HepG2 (cell line): ENCODE measurements at regions not wholly inside any gene's neighbourhood (a gene's known extent, or its start where the extent isn't known, plus 50 kb on each side); places are given as distances from the start of the nearest gene placed in this dataset.

Source experiments
- ATAC-seq: fragments of 200-7000 bp; cut with Tn5 transposase; 3 replicates; pipeline ENCODE4 v1.9.1; 2020; ENCODE audit warnings: mild to moderate bottlenecking, moderate library complexity
- BruUV-seq: library from RNA; stranded (reverse); fragments of 400-500 nt; replicated peaks from 2 replicates; lab custom pipeline; 2021; lab: Mats Ljungman, UMichigan
- CTCF ChIA-PET: fragments of 300-600 bp; formaldehyde crosslinking; extraction: SDS; loops from one replicate; lab custom pipeline; 2021; ENCODE audit warnings: low total read pairs, inconsistent platforms, low intra/inter-chr PET ratio; lab: Yijun Ruan, JAX
- POLR2A ChIA-PET: fragments of 350-600 bp; sonication (Branson Sonifier 250); formaldehyde crosslinking; loops from one replicate; lab custom pipeline; 2020; ENCODE audit warnings: antibody characterized with exemption, inconsistent platforms; lab: Yijun Ruan, JAX
- DNase-seq: peaks from one replicate; pipeline ENCODE4 v3.0.0-alpha.2; 2015; ENCODE audit warnings: low spot score
- FAIRE-seq: peaks from 3 replicates; lab custom pipeline; 2011; peaks lifted over from hg19 to GRCh38; lab: Jason Lieb, UNC
- H2AFZ ChIP-seq: one replicate; pipeline ENCODE4 v1.6.1; 2011; ENCODE audit warnings: low read length, inconsistent platforms
- H3K27ac ChIP-seq: fragments of 300-600 bp; 3 replicates; pipeline ENCODE4 v1.8.0; 2011; ENCODE audit warnings: mixed run types, mild to moderate bottlenecking, mixed read lengths, low read length, inconsistent platforms; ENCODE audit not compliant: insufficient read depth; ENCODE audit errors: extremely low read length
- H3K27me3 ChIP-seq, 2 experiments: fragments of 200-600 bp in 1 of 2; 2 replicates in 1 of 2; 3 replicates in 1 of 2; pipeline versions ENCODE4 v1.6.0 to v1.8.0; 2011; ENCODE audit warnings: low read length in 2 of 2, mild to moderate bottlenecking in 2 of 2, moderate library complexity in 2 of 2, inconsistent platforms in 1 of 2; ENCODE audit not compliant: insufficient read depth in 2 of 2, control insufficient read depth in 1 of 2
- H3K36me3 ChIP-seq, 2 experiments: fragments of 200-600 bp in 1 of 2; replicated peaks in 1 of 2; 2 replicates in 1 of 2; 3 replicates in 1 of 2; pipeline versions ENCODE4 v1.5.1 to v1.8.0; 2011; ENCODE audit warnings: low read length in 2 of 2, inconsistent platforms in 1 of 2; ENCODE audit not compliant: insufficient read depth in 2 of 2, control insufficient read depth in 1 of 2
- H3K4me1 ChIP-seq: 2 replicates; pipeline ENCODE4 v1.5.1; 2012; ENCODE audit warnings: low read length, inconsistent platforms; ENCODE audit not compliant: insufficient read depth
- H3K4me2 ChIP-seq: 2 replicates; pipeline ENCODE4 v1.6.0; 2011; ENCODE audit warnings: low read depth, low read length, inconsistent platforms
- H3K4me3 ChIP-seq, 3 experiments: fragments of 200-600 bp in 1 of 3; sonication (generic), shearing (Covaris generic) in 1 of 3; replicated peaks in 1 of 3; 2 replicates each; pipeline ENCODE4 v1.5.1; 2011 to 2016; ENCODE audit warnings: low read length in 3 of 3, inconsistent platforms in 2 of 3, low read depth in 2 of 3, mild to moderate bottlenecking in 2 of 3, control low read depth in 1 of 3, mixed read lengths in 1 of 3; ENCODE audit not compliant: insufficient read depth in 1 of 3
- H3K79me2 ChIP-seq: one replicate; pipeline ENCODE4 v1.6.1; 2011; ENCODE audit warnings: low read length, inconsistent platforms; ENCODE audit not compliant: insufficient read depth
- H3K9ac ChIP-seq: 2 replicates; pipeline ENCODE4 v1.6.0; 2011; ENCODE audit warnings: mild to moderate bottlenecking, low read depth, low read length, inconsistent platforms; ENCODE audit not compliant: insufficient read depth
- H3K9me3 ChIP-seq: 2 replicates; pipeline ENCODE4 v1.5.1; 2012; ENCODE audit warnings: mild to moderate bottlenecking, low read length
- H4K20me1 ChIP-seq: 2 replicates; pipeline ENCODE4 v1.6.0; 2011; ENCODE audit warnings: inconsistent platforms, mild to moderate bottlenecking, low read length, moderate library complexity; ENCODE audit not compliant: insufficient read depth
- AKAP8 ChIP-seq: sonication (generic); formaldehyde crosslinking; IDR thresholded peaks from 2 replicates; pipeline ENCODE4 v1.5.1; 2020; ENCODE audit warnings: mild to moderate bottlenecking, missing genetic modification reagents
- ARID4A ChIP-seq: sonication (generic); formaldehyde crosslinking; IDR thresholded peaks from 2 replicates; pipeline ENCODE4 v1.5.0; 2020; ENCODE audit warnings: mild to moderate bottlenecking, missing genetic modification reagents, borderline replicate concordance
- ELF3 ChIP-seq: IDR thresholded peaks from 2 replicates; pipeline ENCODE4 v1.6.1; 2016; ENCODE audit warnings: missing genetic modification reagents, missing compliant biosample characterization
- FOSL2 ChIP-seq: sonication (generic); formaldehyde crosslinking; IDR thresholded peaks from 2 replicates; pipeline ENCODE4 v1.4.0; 2020; ENCODE audit warnings: missing genetic modification reagents
- HINFP ChIP-seq: sonication (generic); formaldehyde crosslinking; IDR thresholded peaks from 2 replicates; pipeline ENCODE4 v1.4.0; 2020; ENCODE audit warnings: low read depth, mild to moderate bottlenecking, missing genetic modification reagents
- KLF15 ChIP-seq: sonication (generic); formaldehyde crosslinking; IDR thresholded peaks from 2 replicates; pipeline ENCODE4 v1.8.1; 2023; ENCODE audit warnings: borderline replicate concordance, mild to moderate bottlenecking, inconsistent platforms, missing genetic modification reagents, mixed read lengths
- MAFG ChIP-seq: sonication (generic); formaldehyde crosslinking; IDR thresholded peaks from 2 replicates; pipeline ENCODE4 v1.5.1; 2020; ENCODE audit warnings: mild to moderate bottlenecking, missing genetic modification reagents
- PPARG ChIP-seq: conservative IDR thresholded peaks from 2 replicates; pipeline ENCODE4 v1.6.1; 2016; ENCODE audit warnings: missing biosample characterization, missing genetic modification reagents
- ZNF382 ChIP-seq: sonication (generic); formaldehyde crosslinking; IDR thresholded peaks from 2 replicates; pipeline ENCODE4 v1.5.0; 2020; ENCODE audit warnings: missing genetic modification reagents, mild to moderate bottlenecking, borderline replicate concordance
- ZNF530 ChIP-seq: sonication (generic); formaldehyde crosslinking; IDR thresholded peaks from 2 replicates; pipeline ENCODE4 v1.5.0; 2020; ENCODE audit warnings: low read depth, mild to moderate bottlenecking, missing genetic modification reagents
- ZNF549 ChIP-seq: sonication (generic); formaldehyde crosslinking; IDR thresholded peaks from 2 replicates; pipeline ENCODE4 v1.5.0; 2020; ENCODE audit warnings: missing genetic modification reagents
- ZNF557 ChIP-seq: sonication (generic); formaldehyde crosslinking; IDR thresholded peaks from 2 replicates; pipeline ENCODE4 v1.4.0; 2020; ENCODE audit warnings: missing genetic modification reagents
- ZNF609 ChIP-seq: sonication (generic); formaldehyde crosslinking; IDR thresholded peaks from 2 replicates; pipeline ENCODE4 v1.4.0; 2020; ENCODE audit warnings: mild to moderate bottlenecking, missing genetic modification reagents, borderline replicate concordance
- WGBS: methylation state at CpG from one replicate; pipeline ENCODE4 v1.1.6; 2017; ENCODE audit warnings: low lambda C conversion rate; 5-methylcytosine and 5-hydroxymethylcytosine counted together
- in situ Hi-C: cut with HindIII; loops from 2 replicates; pipeline ENCODE4 v1.10.0; 2017; ENCODE audit warnings: low pct_unique_long_range_greater_than_20kb; ENCODE audit not compliant: extremely low pct_ligation_motif_present
- intact Hi-C: fragments of 100-400 bp; cut with micrococcal nuclease; formaldehyde crosslinking; loops from one replicate; pipeline ENCODE4 v1.10.0; 2022; ENCODE audit not compliant: unreplicated experiment

- TF ChIP-seq ARID4A (no peak), ZNF557 (CRISPR knock-in tag) (no peak), PPARG (CRISPR knock-in tag) (no peak), MAFG (CRISPR knock-in tag) (no peak)
These were observed 156.8 kb downstream of the FASLG start (continued) for GRCh38 chr1:172815740-172816139.

- Histone ChIP-seq H3K36me3 (no peaks in the 10 kb centered on the region), H3K4me3 (no peak overlapping the region), H3K79me2 (no peaks in the 10 kb centered on the region), H4K20me1 (no peaks in the 10 kb centered on the region), H3K9ac (no peak overlapping the region), H3K27me3 (no peaks in the 10 kb centered on the region), H2AFZ (no peak overlapping the region), H3K4me1 (no peaks in the 10 kb centered on the region), H3K4me2 (no peak overlapping the region), H3K27ac (no peak overlapping the region), H3K9me3 (peaks cover 13% of the 10 kb centered on the region; the same call in 1 of the 2 replicates)
- 33% methylated on average over 6 of the region's 6 CpGs for WGBS
- no peak for ATAC-seq
- BruUV-seq = no TSS peak
- in situ Hi-C loops (no loop called here), intact Hi-C loops (no loop called here)
- no peak for DNase-seq
- CTCF ChIA-PET = no interaction called here
- POLR2A ChIA-PET = no interaction called here
- no peak for FAIRE-seq
- TF ChIP-seq ZNF557 (CRISPR knock-in tag) (no peak), AKAP8 (no peak), FOSL2 (CRISPR knock-in tag) (no peak), ZNF530 (CRISPR knock-in tag) (no peak), ELF3 (CRISPR knock-in tag) (no peak), ZNF549 (CRISPR knock-in tag) (no peak), KLF15 (CRISPR knock-in tag) (no peak), ZNF382 (CRISPR knock-in tag) (no peak), HINFP (CRISPR knock-in tag) (no peak), ZNF609 (CRISPR knock-in tag) (no peak)
These were observed 160.1 kb downstream of the FASLG start for GRCh38 chr1:172818841-172819527.
